H1 (cell line): ENCODE measurements at regions not wholly inside any gene's neighbourhood (a gene's known extent, or its start where the extent isn't known, plus 50 kb on each side); places are given as distances from the start of the nearest gene placed in this dataset.

Experiments
- HDAC6 ChIP-seq: IDR thresholded peaks from one replicate; pipeline ENCODE4 v1.7.1; 2012; ENCODE audit warnings: low read depth, mild to moderate bottlenecking, inconsistent platforms, low read length, moderate library complexity
- POU5F1 ChIP-seq: IDR thresholded peaks from 2 replicates; pipeline ENCODE4 v1.6.1; 2011; ENCODE audit warnings: low read depth, mild to moderate bottlenecking, low read length, moderate library complexity
- SAP30 ChIP-seq: fragments of 300-600 bp; sonication (generic); IDR thresholded peaks from 2 replicates; pipeline ENCODE4 v1.7.1; 2012; ENCODE audit warnings: low read length, moderate library complexity, mild to moderate bottlenecking, inconsistent platforms; ENCODE audit not compliant: insufficient read depth, insufficient replicate concordance
- TBP ChIP-seq: IDR thresholded peaks from 2 replicates; pipeline ENCODE4 v1.6.1; 2011; ENCODE audit warnings: low read depth, low read length, improper control_type of control experiment
- TF ChIP-seq, protein P1 (sequence below): IDR thresholded peaks from 2 replicates; pipeline ENCODE4 v1.6.1; 2012; ENCODE audit warnings: inconsistent platforms
- TF ChIP-seq, protein P2 (sequence below): IDR thresholded peaks from 2 replicates; pipeline ENCODE4 v1.6.1; 2012; ENCODE audit warnings: inconsistent platforms

DNA sequence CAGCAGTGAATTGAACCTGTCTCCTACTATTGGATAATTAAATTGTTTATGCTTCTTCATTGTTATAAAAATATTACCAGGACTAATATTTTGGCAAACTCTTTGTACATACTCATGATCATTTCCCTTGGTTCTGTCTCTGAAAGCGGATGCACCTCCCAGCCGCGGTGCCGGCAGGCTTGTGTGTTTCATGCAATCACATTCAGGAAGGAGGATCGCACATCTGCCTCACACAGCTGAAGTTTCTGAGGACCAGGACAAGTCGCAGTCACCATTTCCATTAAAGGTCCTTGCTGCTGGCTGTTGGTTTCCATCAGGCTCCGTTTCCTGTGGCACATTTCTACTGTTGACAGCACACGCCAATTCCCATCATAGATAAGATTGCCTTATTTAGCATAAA is 117.8 kb upstream of the SHH start (continued):
- no peak for TF ChIP-seq SAP30
- TF ChIP-seq HDAC6, result no peak
- TF ChIP-seq, protein P1, sequence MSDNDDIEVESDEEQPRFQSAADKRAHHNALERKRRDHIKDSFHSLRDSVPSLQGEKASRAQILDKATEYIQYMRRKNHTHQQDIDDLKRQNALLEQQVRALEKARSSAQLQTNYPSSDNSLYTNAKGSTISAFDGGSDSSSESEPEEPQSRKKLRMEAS, result no peak
- TF ChIP-seq, protein P2, sequence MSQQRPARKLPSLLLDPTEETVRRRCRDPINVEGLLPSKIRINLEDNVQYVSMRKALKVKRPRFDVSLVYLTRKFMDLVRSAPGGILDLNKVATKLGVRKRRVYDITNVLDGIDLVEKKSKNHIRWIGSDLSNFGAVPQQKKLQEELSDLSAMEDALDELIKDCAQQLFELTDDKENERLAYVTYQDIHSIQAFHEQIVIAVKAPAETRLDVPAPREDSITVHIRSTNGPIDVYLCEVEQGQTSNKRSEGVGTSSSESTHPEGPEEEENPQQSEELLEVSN, result no peak
- TF ChIP-seq TBP, result no peak
- TF ChIP-seq POU5F1, result no peak
- TF ChIP-seq, all 59 proteins: peak for 0
